Mesodermal cell (in vitro differentiated cells): ENCODE measurements at regions not wholly inside any gene's neighbourhood (a gene's known extent, or its start where the extent isn't known, plus 50 kb on each side); places are given as distances from the start of the nearest gene placed in this dataset.

Source experiments
- H3K27ac ChIP-seq: 2 replicates; pipeline ENCODE4 v1.7.0; 2013; ENCODE audit warnings: mild to moderate bottlenecking, low read depth, low read length, moderate library complexity; ENCODE audit not compliant: severe bottlenecking
- H3K36me3 ChIP-seq: 2 replicates; pipeline ENCODE4 v1.7.1; 2013; ENCODE audit warnings: mild to moderate bottlenecking, low read length, moderate library complexity; ENCODE audit not compliant: control insufficient read depth, insufficient read depth
- H3K4me1 ChIP-seq: one replicate; pipeline ENCODE4 v1.7.1; 2013; ENCODE audit warnings: mild to moderate bottlenecking, low read length; ENCODE audit not compliant: insufficient read depth, control insufficient read depth, poor library complexity, severe bottlenecking
- H3K4me3 ChIP-seq: 2 replicates; pipeline ENCODE4 v1.7.0; 2013; ENCODE audit warnings: low read length, control low read depth, mild to moderate bottlenecking; ENCODE audit not compliant: insufficient read depth, poor library complexity, severe bottlenecking; ENCODE audit errors: extremely low read depth
- H3K9me3 ChIP-seq: 2 replicates; pipeline ENCODE4 v1.7.1; 2013; ENCODE audit warnings: mild to moderate bottlenecking, low read length, moderate library complexity; ENCODE audit not compliant: control insufficient read depth
- WGBS, 2 experiments: methylation state at CpG; one replicate each; pipeline ENCODE4 v1.1.5; 2013; ENCODE audit warnings: missing lambda C conversion rate in 2 of 2; ENCODE audit not compliant: insufficient coverage in 2 of 2; 5-methylcytosine and 5-hydroxymethylcytosine counted together

DNA sequence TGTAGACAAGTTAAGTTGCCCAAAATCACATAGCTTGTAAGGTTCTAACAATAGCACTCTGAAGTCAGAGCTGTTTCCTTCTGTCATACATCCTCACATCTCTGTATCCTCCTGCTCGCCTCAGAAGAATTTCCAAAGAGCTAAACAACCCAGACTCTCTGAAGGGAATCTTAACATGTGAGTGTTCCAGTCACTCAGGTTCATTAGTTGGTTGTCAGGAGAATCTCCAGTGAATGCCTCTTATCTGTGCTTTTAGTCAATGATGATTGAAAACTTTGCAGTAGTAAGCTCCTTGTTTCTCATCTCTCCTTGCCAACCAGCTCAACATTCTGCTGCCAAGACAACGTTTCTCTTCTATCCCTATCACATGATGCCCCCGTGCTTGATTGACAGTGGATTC, 195.5 kb downstream of the C11orf91 start:
- Histone ChIP-seq H3K4me1 (peaks cover 3% of the 10 kb centered on the region), H3K27ac (no peak overlapping the region), H3K36me3 (no peaks in the 10 kb centered on the region), H3K4me3 (no peak overlapping the region), H3K9me3 (no peaks in the 10 kb centered on the region)
- no CpG with 5 or more reads among the region's 3 CpGs for WGBS, 2 experiments

DNA sequence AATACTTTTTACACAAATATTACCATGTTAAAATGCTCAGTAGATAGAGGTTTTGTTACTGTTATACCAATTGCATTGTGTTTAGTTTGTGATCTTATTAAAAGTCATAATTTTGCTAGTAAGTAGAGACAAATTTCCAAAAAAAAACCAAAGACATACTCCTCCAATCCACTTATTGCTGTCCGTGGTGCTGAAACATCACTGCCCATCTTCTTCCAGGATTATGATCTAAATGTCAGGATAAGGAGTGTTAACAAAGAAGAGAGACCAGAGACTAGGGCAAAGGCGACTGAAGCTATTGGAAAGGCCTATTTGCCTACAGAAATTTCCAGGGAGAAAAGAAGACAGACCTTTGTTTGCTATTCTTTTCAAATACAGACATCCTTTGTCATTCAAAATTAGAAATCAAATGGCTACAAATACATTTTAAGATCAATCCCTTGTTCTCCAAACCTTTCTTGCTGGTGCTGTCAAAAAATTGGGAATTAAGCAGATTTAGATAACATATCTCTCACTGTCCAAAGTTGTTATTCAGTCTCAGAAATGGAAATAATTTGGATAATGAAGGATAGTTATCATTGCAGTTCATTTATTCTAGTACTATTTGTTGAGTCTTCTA, 199.7 kb downstream of the C11orf91 start:
- H3K4me3 ChIP-seq, result no peak overlapping the region
- H3K36me3 ChIP-seq, result no peaks in the 10 kb centered on the region
- H3K27ac ChIP-seq, result no peak overlapping the region
- H3K4me1 ChIP-seq, result peaks cover 3% of the 10 kb centered on the region
- H3K9me3 ChIP-seq, result no peaks in the 10 kb centered on the region
- WGBS, 2 experiments, result 36% methylated on average over 1 of the region's 2 CpGs; no CpG with 5 or more reads in 1 of the 2 experiments

GRCh38 chr11:33500332-33500731, 200.3 kb downstream of the C11orf91 start:
- H3K4me1 ChIP-seq, result peaks cover 2% of the 10 kb centered on the region
- no peak overlapping the region for H3K4me3 ChIP-seq
- H3K9me3 ChIP-seq, result no peaks in the 10 kb centered on the region
- no peak overlapping the region for H3K27ac ChIP-seq
- H3K36me3 ChIP-seq, result no peaks in the 10 kb centered on the region
- no CpG with 5 or more reads among the region's 1 CpG for WGBS, 2 experiments

DNA sequence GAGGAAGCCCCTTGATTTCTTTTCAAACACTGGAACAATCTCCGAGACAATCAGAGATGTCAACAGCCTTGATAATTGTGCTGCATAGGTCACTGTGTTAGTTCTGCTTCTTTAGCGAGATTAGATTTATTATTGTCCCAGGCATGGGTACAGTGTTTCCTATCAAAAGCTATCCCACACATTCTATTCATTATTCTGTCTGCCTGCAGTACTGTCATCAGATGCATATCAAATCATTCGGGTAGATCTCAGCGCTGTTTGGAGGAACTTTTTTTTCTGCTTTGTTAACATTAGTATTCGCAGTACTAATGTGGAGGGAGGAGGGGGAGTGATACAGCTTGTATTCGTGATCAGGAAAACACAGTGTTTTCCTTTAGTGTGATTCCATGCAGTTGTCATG, 208.0 kb downstream of the C11orf91 start:
- Histone ChIP-seq H3K9me3 (no peaks in the 10 kb centered on the region), H3K4me1 (no peaks in the 10 kb centered on the region), H3K36me3 (no peaks in the 10 kb centered on the region), H3K27ac (no peak overlapping the region), H3K4me3 (no peak overlapping the region)
- 78 to 87% methylated on average over 4 to 6 of the region's 6 CpGs for WGBS, 2 experiments

- Histone ChIP-seq H3K27ac (no peak overlapping the region), H3K36me3 (no peaks in the 10 kb centered on the region), H3K4me1 (no peaks in the 10 kb centered on the region), H3K4me3 (no peak overlapping the region), H3K9me3 (no peaks in the 10 kb centered on the region)
- WGBS, 2 experiments, result 83 to 97% methylated on average over 1 to 3 of the region's 3 CpGs
Observed at GRCh38 chr11:33490842-33491370, 209.7 kb downstream of the C11orf91 start.

DNA sequence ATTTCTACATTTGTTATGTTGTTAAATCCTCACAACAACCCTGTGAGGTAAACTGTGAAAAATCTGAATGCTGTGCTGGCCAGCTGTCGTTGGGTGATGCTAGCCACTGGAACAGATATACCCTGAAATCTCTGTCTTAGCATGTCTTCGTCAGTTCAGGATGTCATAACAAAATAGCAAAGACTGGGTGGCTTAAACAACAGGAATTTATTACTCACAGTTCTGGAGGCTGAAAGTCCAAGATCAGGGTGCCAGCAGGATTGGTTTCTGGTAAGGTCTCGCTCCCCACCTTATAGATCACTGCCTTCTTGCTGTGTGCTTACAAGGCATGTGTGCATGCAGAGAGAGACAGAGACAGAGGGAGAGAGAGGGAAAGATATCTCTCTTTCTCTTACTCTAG, 211.7 kb downstream of the C11orf91 start:
- H3K36me3 ChIP-seq, result no peaks in the 10 kb centered on the region
- no peaks in the 10 kb centered on the region for H3K4me1 ChIP-seq
- WGBS, 2 experiments, result 81 to 88% methylated on average over 2 to 3 of the region's 3 CpGs
- H3K9me3 ChIP-seq, result no peaks in the 10 kb centered on the region
- H3K4me3 ChIP-seq, result no peak overlapping the region
- no peak overlapping the region for H3K27ac ChIP-seq

DNA sequence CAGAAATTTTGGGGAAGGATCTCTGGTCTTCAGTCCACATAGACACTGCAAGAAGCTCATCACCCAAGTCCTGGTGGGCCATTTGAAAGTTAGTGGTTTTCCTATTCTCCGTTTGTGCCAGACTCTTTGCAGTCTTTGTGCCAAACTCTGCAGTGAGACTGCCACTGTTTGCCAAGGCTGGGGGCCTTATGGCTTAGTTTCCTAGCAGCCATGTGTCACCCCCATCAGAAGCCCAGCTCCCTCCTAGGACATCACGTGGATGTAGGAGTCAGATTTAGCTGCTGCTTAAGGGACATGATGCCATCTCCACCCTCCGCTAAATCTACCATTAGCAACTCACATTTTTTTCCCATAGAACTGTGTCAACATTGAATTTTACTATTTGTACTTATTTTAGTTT, 220.0 kb downstream of the C11orf91 start:
- no peaks in the 10 kb centered on the region for H3K36me3 ChIP-seq
- no peak overlapping the region for H3K4me3 ChIP-seq
- H3K9me3 ChIP-seq, result no peaks in the 10 kb centered on the region
- WGBS, 2 experiments, result 86% methylated on average over 1 of the region's 3 CpGs; no CpG with 5 or more reads in 1 of the 2 experiments
- no peaks in the 10 kb centered on the region for H3K4me1 ChIP-seq
- H3K27ac ChIP-seq, result no peak overlapping the region

DNA sequence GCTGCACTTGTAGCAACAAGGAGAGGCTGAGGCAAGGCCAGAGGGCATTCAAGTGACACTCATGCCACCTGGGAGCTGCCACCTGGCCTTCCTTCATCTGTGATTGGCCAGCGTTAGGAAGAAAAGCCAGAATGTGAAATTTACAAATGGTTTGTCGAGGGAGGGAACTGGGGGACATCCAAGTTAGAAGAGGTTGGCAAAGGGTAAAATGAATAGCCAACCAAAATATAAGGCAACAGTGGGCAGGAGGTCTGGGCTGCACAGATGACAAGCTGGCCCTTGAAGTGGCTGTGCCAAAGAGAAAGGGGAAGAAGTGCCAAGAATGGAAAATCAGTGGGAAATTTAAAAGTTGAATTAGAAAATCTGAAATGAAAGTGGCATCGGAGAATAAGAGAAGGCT, 221.4 kb downstream of the C11orf91 start:
- no peak overlapping the region for H3K27ac ChIP-seq
- H3K36me3 ChIP-seq, result no peaks in the 10 kb centered on the region
- WGBS, 2 experiments, result 91 to 93% methylated on average over 2 to 3 of the region's 3 CpGs

GRCh38 chr11:33478111-33478573, 221.0 kb downstream of the HIPK3 start:
- peaks cover 6% of the 10 kb centered on the region for H3K4me1 ChIP-seq
- no peak overlapping the region for H3K4me3 ChIP-seq
- 78 to 82% methylated on average over 6 of the region's 7 CpGs for WGBS, 2 experiments
- no peaks in the 10 kb centered on the region for H3K36me3 ChIP-seq
- H3K9me3 ChIP-seq, result no peaks in the 10 kb centered on the region
- no peak overlapping the region for H3K27ac ChIP-seq

More for the DNA sequence above, 221.4 kb downstream of the C11orf91 start:
- H3K4me3 ChIP-seq, result no peak overlapping the region
- H3K4me1 ChIP-seq, result peaks cover 5% of the 10 kb centered on the region
- no peaks in the 10 kb centered on the region for H3K9me3 ChIP-seq

DNA sequence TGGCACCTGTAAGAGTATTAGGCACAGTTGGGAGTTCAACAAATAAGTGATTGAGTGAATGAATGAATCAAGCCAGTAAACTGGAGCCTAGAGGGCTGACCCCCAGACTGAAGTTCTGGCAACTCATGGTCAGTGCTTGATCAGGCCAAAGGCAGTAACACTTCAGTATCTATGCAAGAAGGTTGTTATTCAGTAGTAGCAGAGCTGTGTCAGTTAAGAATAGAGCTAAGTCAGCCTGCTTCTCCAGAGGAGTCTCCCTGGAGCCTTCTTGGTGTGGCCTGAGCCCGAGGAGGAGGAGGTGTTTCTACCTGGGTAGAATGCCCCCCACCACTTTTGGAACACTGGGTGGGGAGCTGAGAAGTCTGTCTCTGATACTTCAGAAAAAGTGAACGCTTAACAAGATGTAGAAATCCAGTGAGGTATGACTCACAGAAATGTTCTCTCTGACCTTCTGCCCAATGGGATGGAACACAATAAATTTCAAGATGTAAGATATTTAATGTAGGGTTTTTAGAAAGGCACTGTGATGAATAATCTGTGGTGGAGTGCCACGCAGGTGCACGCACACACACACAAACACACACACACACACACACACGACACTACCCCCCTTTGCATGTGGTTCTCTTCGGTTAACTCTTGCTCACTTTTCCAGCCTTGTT, 219.9 kb downstream of the HIPK3 start:
- H3K9me3 ChIP-seq, result no peaks in the 10 kb centered on the region
- 87% methylated on average over 3 of the region's 6 CpGs; no CpG with 5 or more reads in 1 of the 2 experiments for WGBS, 2 experiments
- H3K36me3 ChIP-seq, result no peaks in the 10 kb centered on the region
- H3K4me3 ChIP-seq, result no peak overlapping the region
- no peak overlapping the region for H3K27ac ChIP-seq
- peaks cover 6% of the 10 kb centered on the region for H3K4me1 ChIP-seq

DNA sequence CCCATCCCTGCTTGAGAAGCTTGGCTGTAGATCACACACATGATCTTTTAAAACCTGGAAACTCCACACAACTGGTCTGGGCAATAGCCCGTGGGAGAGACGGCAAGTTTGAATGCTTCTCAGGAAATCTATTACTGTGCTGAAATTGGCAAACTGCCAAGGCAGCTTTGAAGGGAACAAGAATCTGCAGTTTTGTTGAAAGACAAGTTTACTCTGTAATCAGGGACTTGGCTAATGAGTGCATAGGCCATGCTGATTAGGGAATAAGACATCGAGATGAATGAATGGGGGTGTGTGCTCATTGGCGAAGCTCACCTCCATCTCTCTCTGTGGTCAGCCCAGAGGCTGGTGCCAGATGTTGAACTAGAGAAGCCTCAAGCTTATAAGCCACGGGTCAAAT, 218.8 kb downstream of the HIPK3 start:
- no peak overlapping the region for H3K4me3 ChIP-seq
- peaks cover 6% of the 10 kb centered on the region for H3K4me1 ChIP-seq
- H3K27ac ChIP-seq, result no peak overlapping the region
- 86 to 92% methylated on average over 3 to 5 of the region's 5 CpGs for WGBS, 2 experiments
- no peaks in the 10 kb centered on the region for H3K36me3 ChIP-seq
- no peaks in the 10 kb centered on the region for H3K9me3 ChIP-seq
